ENCODE measurements at regions not wholly inside any gene's neighbourhood (a gene's known extent, or its start where the extent isn't known, plus 50 kb on each side); places are given as distances from the start of the nearest gene placed in this dataset.
"Not testable (repeated sequence)": the region's sequence is repeated elsewhere in the genome, so short reads cannot be mapped to it uniquely, and the experiment has no call there.

DNA sequence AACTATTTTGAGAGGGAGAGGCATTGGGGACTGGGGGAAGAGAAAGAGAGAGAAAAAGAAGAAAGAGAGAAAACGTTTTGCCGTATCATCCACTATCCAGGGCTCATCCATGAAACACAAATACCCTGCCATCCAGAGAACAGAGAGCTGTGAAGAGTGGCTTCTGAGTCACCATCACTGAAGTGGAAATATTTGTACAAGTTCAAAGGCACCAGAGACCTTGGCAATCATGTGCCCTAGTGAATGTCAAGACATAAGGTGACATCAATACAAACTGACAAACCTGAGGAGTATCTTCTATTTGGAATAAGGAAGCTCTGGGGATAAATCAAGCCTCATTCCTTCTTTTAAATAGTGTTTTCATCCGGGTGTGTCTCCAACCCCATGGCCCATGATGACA lies 197.2 kb upstream of the PROX1 start:
- no peak for TF ChIP-seq ISL1 (CRISPR knock-in tag; IDR thresholded peaks at IDR 0.05)
- TF ChIP-seq ZNF565 (CRISPR knock-in tag; conservative IDR thresholded peaks at IDR 0.05; ENCODE audit: low read depth), result no peak
- TF ChIP-seq TOX (CRISPR knock-in tag; IDR thresholded peaks at IDR 0.05; ENCODE audit: borderline replicate concordance), result no peak
- TF ChIP-seq ZC3H10 (CRISPR knock-in tag; IDR thresholded peaks at IDR 0.05), result no peak
- no peak for TF ChIP-seq ZFP30 (CRISPR knock-in tag; IDR thresholded peaks at IDR 0.05)
- no peak for TF ChIP-seq ZNF8 (CRISPR knock-in tag; IDR thresholded peaks at IDR 0.05)
- ATAC-seq, result no peak

- no peak for TF ChIP-seq GLIS3 (CRISPR knock-in tag; IDR thresholded peaks at IDR 0.05)
- no peak for ATAC-seq
These were observed 194.2 kb upstream of the PROX1 start for GRCh38 chr1:213793482-213794067.

- TF ChIP-seq ZFP30 (CRISPR knock-in tag; IDR thresholded peaks at IDR 0.05) (no peak), OSR1 (CRISPR knock-in tag; IDR thresholded peaks at IDR 0.05) (no peak), CSRNP3 (CRISPR knock-in tag; IDR thresholded peaks at IDR 0.05) (no peak), BACH2 (CRISPR knock-in tag; IDR thresholded peaks at IDR 0.05; ENCODE audit: borderline replicate concordance) (no peak), TCF4 (CRISPR knock-in tag; IDR thresholded peaks at IDR 0.05; ENCODE audit: borderline replicate concordance) (no peak), ZC3H10 (CRISPR knock-in tag; IDR thresholded peaks at IDR 0.05) (no peak), CSDC2 (CRISPR knock-in tag; IDR thresholded peaks at IDR 0.05) (no peak), RARB (CRISPR knock-in tag; IDR thresholded peaks at IDR 0.05) (no peak), TSHZ2 (CRISPR knock-in tag; IDR thresholded peaks at IDR 0.05) (no peak), GLIS3 (CRISPR knock-in tag; IDR thresholded peaks at IDR 0.05) (no peak), TOX (CRISPR knock-in tag; IDR thresholded peaks at IDR 0.05; ENCODE audit: borderline replicate concordance) (no peak), PPARA (CRISPR knock-in tag; IDR thresholded peaks at IDR 0.05; ENCODE audit: borderline replicate concordance) (no peak), ZNF70 (CRISPR knock-in tag; IDR thresholded peaks at IDR 0.05) (no peak), SNAI2 (CRISPR knock-in tag; IDR thresholded peaks at IDR 0.05) (no peak)
- TF ChIP-seq, protein P1, sequence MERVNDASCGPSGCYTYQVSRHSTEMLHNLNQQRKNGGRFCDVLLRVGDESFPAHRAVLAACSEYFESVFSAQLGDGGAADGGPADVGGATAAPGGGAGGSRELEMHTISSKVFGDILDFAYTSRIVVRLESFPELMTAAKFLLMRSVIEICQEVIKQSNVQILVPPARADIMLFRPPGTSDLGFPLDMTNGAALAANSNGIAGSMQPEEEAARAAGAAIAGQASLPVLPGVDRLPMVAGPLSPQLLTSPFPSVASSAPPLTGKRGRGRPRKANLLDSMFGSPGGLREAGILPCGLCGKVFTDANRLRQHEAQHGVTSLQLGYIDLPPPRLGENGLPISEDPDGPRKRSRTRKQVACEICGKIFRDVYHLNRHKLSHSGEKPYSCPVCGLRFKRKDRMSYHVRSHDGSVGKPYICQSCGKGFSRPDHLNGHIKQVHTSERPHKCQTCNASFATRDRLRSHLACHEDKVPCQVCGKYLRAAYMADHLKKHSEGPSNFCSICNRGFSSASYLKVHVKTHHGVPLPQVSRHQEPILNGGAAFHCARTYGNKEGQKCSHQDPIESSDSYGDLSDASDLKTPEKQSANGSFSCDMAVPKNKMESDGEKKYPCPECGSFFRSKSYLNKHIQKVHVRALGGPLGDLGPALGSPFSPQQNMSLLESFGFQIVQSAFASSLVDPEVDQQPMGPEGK (CRISPR knock-in tag; IDR thresholded peaks at IDR 0.05; ENCODE audit: borderline replicate concordance), result no peak
- no peak for ATAC-seq
These were observed 191.2 kb upstream of the PROX1 start for GRCh38 chr1:213796525-213796924.

DNA sequence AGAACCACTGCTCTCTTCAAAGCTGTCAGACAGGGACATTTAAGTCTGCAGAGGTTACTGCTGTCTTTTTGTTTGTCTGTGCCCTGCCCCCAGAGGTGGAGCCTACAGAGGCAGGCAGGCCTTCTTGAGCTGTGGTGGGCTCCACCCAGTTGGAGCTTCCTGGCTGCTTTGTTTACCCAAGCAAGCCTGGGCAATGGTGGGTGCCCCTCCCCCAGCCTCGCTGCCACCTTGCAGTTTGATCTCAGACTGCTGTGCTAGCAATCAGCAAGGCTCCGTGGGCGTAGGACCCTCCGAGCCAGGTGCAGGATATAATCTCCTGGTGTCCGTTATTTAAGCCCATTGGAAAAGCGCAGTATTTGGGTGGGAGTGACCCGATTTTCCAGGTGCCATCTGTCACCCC lies 179.5 kb upstream of the PROX1 start:
- ATAC-seq, result not testable (repeated sequence)

DNA sequence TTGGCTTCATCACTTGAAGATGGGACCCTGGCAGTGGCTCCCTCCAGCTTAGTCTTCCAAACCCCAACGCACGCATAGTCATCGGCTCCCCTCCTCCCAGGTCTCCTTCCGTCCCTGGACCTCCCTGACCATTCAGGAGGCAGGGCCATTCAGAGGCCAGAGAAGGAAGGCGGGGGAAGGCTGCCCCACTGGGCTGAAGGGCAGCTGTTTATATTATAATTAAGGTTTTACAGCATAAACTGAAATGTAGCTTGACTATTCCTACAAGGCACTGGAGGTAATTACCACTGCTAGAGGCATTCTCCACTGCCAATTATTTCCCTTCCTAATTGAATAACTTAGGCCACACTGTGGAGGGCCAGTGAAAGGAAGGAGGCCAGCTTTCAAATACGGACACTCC lies 170.6 kb upstream of the PROX1 start:
- no peak for TF ChIP-seq RARB (CRISPR knock-in tag; IDR thresholded peaks at IDR 0.05)
- no peak for TF ChIP-seq PPARA (CRISPR knock-in tag; IDR thresholded peaks at IDR 0.05; ENCODE audit: borderline replicate concordance)
- no peak for TF ChIP-seq TSHZ2 (CRISPR knock-in tag; IDR thresholded peaks at IDR 0.05)
- no peak for TF ChIP-seq ZNF70 (CRISPR knock-in tag; IDR thresholded peaks at IDR 0.05)

More for the DNA sequence above, 170.6 kb upstream of the PROX1 start:
- no peak for ATAC-seq

Measured in SK-N-SH treated with all-trans-retinoic acid at 6 μM for 48 hours (cell line).